NCI-H526 treated with DMSO at 0.1 percent for 48 hours (cell line): ENCODE measurements at regions not wholly inside any gene's neighbourhood (a gene's known extent, or its start where the extent isn't known, plus 50 kb on each side); places are given as distances from the start of the nearest gene placed in this dataset.

ENCODE experiments used
- DNase-seq: peaks from one replicate; lab custom pipeline; 2025; lab: John Stamatoyannopoulos, UW

- no peak for DNase-seq
These were observed 68.6 kb upstream of the FAM9A start for GRCh38 chrX:8869812-8870211.

- peak; percentile 42 for DNase-seq
These were observed 67.7 kb upstream of the FAM9A start for GRCh38 chrX:8868906-8869305.

- DNase-seq = no peak
These were observed 67.0 kb upstream of the FAM9A start for GRCh38 chrX:8868070-8868773.

- DNase-seq = no peak
These were observed 66.2 kb upstream of the FAM9A start for GRCh38 chrX:8867406-8867805.

GRCh38 chrX:8864161-8864560, 63.0 kb upstream of the FAM9A start:
- no peak for DNase-seq

GRCh38 chrX:8861908-8862307, 60.7 kb upstream of the FAM9A start:
- DNase-seq = no peak

- DNase-seq = no peak
These were observed 50.2 kb upstream of the FAM9A start for GRCh38 chrX:8851231-8851886.
